NCI-H1436 (cell line): ENCODE measurements at regions not wholly inside any gene's neighbourhood (a gene's known extent, or its start where the extent isn't known, plus 50 kb on each side); places are given as distances from the start of the nearest gene placed in this dataset.

ENCODE experiments used
- DNase-seq: peaks from one replicate; lab custom pipeline; 2025; lab: John Stamatoyannopoulos, UW

DNA sequence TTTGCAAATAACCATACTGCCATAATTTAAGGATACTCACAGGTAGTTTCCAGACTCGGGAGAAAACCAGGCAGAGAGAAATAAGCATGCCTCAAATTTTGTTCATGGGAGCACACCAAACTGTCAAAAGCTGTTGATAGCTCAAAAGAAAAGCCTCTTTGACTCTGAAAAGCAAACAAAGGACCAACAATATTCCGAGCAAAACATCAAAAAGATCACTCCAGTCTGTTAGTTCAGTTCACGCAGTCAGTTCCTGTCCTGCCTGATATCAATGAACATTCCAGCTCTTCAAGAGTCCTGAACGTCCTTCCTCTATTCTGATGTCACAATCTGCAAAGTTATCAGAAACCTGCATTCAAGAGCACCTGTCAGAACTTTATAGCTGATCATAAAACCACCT, 78.7 kb downstream of the RRM2 start:
- DNase-seq: no peak

DNA sequence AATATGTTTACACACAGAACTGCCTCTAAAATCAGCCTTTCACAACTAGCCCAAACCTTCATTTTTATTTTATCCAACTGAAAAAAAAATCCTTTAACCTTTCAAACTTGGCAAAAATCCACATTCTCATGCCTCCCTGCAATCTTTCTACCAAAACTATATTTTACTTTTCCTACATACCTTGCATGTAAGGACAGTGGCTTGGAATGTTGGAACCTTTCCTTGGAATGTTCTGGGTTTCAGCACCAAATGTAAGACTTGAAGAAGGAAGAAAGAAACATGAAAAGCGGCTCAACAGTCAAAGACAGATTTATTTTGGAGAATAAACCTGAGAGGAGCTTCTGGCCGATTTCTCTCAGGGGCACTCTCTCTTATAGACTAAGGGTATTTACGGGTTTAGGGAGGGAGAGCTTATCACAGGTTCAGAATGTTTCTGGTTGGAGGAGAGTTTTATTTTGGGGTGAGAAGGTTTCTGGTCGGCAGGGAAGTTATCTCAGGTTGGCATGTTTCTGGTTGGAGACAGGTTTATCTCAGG, 79.7 kb downstream of the RRM2 start:
- no peak for DNase-seq

DNA sequence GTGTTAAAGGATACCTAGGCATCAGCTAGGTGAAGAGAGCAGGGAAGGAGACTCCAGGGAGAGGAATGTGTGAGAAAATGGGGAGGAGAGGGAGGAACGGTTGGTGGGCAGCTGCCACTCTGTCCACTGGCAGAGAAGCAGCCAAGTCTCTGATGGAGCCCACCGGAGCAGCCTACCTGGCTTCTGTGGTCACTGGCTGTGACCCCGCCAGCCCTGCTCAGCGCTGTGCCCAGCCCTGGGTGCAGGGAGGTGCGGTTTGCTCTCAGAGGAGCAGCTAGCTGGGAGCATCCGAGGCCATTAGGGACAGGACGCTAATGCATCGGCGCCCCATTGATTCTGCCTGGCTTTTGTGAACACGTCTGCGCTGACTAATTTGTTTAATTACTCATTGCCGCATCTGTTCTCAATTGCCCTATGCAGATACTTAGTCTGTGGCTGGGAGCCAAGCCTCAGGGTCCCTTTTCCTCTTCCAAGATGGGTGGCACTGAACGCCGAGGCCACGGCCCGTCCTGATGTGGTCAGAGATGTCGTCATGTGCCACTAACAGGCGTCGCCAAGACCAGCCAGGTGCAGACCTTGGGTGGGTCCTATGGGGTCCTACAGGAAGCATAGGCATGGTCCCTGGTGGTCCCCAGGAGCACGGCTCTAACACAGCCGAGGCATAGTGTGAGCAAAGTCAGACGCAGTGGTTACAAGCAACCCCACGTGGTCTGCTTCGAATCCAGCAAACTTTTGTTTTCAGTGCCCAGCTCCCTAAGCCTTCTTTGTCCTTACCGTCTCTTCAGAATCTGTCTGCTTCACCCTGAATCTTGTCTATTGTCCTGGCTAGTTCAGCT, 82.0 kb downstream of the RRM2 start:
- DNase-seq: peak; percentile 56

DNA sequence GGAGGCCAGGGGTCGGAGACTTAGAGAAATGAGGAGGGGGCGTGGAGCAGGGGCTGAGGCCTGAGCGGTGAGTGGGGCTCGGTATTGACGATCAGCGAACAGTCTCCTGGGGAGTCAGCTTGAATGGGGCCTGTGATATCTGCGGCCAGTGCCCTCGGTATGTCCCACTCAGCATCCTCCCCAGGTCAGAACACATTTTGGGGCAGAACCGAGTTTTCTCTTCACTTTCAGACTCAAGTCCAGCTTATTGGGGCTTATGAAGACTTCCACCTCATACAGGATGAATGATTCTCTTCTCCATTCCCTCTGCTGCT, 82.6 kb downstream of the RRM2 start:
- no peak for DNase-seq

DNA sequence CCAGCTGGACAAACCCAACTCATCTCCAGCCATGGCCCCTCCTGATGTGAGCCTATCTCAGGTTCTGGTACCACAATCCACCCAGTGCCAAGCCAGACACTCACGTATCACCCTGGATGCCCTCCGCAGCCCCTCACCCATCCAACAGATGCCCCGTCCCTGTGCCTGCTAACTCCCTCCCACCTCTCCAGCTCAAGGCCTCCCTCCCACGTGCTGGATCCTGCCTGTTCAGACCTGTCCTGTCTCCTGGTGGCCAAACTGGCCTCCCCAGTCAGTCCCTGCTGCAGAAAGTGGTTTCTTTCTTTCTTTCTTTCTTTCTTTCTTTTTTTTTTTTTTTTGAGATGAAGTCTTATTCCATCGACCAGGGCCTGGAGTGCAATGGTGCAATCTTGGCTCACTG, 86.2 kb downstream of the RRM2 start:
- DNase-seq: no peak

DNA sequence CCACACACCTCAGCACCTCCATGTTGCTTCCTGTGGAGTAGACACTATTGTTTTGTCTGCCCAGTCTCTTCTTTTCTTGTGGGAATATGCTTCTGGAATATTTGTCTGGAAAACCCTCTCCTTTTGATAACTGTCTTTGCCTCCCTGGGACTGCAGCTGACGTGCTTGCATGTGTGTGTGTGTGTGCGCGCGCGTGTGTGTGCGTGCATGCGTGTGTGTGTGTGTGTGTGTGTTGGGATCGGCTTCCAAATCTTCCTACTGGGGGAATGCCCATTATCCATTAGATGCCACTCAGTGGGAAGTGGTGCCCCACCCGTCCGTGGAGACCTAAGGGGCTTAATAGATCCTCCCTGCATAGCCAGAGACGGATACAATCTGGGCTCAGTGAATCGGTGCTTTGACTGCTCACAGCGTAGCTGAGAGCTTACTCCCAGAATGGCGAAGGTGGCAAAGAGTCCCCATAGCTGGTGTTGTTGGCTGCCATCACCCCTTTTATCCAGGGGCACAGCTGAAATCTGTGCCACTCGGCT, 86.9 kb downstream of the RRM2 start:
- DNase-seq: no peak

DNA sequence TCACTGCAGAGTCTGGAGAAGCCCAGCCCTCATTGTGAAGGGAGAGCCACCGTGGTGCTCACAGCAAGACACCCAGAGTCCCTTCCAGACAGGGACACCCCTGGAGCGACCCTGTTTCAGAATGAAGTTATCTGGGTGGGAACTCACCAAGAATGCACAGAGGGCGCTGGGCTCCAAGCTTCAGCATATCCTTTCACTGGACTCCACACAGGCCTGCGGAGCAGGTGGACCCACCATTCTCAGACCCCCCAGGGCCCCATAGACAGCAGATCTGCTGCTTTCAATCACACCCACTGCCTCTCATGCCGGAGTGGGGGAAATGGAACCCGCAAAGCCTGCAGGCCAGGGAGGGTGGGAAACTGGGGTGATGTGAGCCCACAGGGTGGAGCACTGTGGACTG, 87.8 kb downstream of the RRM2 start:
- DNase-seq: no peak

DNA sequence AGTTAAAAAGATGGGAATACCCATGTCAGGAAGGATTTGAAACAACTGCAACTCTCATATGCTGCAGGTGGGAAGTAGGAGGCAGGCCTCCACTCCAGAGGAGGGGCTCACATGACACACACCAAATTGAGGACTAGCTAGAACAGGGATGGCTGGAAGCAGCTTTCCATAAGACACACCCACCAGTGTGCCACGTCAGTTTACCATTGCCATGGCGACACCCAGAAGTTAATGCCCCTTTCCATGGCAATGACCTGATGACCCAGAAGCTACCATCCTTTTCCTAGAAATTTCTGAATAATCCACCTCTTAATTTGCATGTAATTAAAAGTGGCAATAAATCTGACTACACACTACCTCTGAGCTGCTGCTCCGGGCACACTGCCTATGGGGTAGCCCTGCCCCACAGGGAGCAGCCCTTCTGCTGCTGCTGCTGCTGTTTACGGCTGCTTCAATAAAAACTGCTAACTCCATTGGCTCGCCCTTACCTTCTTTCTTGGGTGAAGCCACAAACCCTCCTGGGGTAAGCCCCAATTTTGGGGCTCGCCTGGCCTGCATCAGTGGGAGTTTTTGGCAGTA, 89.4 kb downstream of the RRM2 start:
- no peak for DNase-seq

DNA sequence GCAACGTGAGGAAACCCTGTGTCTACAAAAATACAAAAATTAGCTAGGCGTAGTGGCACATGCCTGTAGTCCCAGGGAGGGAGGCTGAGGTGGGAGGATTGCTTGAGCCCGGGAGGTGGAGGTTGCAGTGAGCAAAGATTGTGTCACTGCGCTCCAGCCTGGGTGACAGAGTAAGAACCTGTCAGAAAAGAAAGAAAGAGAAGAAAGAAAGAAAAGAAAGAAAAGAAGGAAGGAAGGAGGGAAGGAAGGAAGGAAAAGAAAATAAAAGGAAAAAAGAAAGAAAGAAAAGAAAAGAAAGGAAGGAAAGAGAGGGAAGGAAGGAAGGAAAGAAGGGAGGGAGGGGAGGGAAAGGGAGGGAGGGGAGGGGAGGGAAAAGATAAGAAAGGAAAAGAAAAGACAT, 89.9 kb upstream of the HPCAL1 start:
- no peak for DNase-seq

DNA sequence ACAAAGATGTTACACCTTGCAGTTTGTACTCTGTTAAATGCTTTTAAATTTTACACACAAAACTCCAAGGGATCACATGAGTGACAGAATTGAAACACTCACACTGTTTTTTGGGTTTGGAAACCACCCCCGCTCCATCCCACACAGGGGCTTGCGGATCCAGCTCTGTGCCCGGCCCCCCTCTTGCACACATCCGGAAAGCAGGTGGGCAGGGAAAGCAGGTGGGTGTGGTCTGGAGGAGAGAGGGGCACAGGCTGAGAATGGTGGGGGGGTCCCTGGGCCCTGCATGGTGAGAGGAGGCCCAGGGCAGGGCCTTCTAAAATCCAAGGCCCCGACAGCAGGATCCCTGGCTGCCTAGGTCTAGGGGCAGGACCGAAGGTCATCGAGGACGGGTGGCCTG, 88.5 kb upstream of the HPCAL1 start:
- no peak for DNase-seq

DNA sequence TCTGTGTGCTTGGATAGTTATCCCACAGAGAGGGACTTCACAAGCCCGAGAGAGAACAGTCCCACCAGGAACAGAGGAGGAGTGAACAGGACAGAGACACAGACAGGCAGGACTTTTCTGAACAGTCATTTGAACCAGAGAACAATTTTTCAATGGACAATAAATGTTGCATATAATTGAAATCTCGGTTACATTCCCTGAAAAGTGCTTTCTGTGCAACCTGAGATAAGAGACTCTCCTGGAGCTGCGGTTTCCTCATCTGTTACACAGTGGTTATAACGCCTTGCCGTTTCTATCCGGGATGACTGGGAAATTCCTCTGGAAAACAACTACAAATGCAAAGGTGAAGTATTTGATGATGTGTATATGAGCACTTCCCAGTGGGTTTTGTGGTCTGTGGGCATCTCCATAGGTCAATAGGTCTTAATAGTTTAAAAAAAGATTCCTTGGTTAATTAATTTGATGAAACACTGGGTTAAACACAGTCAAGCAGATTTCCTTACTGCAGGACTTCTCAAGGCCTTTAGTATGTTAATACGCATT, 87.2 kb upstream of the HPCAL1 start:
- no peak for DNase-seq

DNA sequence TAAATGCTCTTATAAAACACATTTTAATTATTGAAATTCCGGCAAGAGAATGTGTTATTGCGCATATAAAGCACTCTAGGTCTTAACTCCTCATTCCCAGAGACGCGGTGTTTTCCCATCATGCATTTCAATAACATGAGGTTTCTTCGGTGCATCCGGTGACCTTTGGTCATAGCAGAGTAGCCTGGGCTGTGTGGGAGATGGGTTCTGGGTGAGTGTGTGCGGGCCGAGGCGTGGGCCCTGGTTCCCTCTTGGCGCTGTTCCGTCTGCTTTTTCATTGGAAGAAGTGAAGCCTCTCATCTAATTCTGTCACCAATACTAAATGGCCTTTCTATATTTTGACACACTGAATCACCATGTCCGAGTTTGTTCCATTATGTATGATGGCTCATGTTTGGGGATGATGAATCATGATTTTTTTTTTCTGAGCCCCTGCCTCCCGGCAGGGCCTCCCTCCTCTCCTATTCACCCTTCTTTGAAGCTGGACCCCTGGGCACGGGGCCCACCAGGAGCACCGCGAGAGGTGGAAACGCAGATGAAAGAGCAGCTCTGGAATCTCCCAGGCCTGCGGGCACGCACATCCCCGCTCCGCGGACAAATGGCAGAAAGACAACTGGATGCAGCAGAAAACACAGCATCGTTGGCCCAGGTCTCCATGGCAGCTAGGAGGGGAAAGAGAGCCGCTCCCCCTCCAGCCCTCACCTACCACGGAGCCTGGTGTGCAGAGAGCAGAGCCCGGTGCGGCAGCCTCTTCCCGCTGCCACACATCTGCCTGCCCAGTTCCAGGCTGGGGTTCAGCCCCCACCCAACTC, 85.8 kb upstream of the HPCAL1 start:
- no peak for DNase-seq

DNA sequence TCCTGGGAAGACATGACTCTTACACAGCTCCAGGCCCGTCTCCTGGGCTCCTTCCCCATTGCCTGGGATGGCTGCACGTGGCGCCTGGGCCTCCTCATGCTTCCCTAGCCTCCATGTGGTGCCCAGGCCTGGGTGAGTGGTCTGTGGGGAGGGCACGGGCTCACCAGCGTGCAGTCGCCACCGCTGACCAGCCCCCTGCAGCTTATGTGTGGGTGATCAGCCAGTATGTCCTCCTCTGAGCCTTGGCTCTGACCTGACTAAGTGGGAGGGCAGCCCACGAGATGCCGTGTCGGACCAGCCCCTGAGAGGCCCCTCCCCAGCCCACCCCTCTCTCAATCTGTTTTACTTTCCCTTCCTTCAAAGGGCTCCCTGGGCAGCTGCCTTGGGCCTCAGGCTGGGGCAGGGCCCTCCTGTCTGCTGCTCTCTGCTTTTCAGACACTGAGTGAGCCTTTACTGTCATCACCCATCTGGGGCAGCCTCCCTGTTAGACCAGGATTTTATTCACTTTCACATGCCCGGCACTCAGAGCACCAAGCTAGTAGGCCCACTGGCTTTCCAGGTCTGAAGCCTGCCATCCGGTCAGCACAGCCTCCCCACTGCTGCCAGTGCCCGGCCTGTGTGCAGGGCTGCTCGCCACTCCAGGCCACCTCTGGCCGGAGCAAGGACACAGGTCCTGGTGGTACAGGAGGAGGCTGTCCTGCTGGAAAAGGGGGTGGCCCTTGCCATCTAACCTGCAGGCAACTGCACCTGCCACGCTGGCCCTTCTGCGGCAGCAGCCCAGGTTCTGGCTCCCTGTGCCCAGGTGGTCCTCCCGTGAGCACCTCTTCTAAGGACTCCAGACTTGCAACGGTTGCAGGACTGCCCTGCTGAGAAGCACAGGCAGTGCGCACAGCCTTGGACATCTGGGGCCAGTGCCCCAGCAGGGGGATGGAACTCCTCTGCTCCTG, 84.9 kb upstream of the HPCAL1 start:
- no peak for DNase-seq

DNA sequence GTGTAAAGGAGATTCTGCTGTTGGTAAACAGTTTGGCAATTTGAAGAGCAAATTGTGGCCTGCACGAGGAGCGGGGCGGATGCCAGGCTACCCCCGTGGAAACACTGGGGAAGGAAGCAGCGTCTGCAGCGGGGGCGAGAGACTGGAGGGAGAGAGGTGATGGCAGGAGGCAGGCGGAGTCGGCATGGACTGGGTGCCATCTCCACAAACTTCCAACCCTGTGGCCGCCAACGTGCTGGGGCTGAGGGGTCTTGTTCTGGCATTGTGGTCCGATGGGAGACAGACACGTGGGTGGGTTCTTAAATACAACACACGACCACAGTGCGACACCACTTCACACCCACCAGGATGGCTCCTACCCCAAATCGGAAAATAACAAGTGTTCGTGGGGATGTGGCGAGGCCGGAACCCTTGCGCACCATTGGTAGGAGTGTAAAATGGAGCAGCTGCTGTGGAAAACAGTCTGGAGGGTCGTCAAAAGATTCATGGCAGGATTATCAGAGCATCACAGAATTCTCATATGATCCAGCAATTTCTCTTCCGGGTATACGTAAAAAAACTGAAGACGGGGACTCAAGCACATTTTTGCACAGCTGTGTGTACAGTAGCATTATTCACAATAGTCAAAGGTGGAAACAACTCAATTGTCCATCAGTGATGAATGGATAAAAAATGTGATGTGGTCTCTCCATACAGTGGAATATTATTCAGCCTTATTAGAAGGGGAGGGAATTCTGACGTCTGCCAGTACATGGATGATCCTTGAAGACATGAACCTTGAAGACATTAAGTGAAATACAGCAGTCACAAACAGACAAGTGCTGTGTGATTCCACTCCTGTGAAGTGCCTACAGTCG, 82.4 kb upstream of the HPCAL1 start:
- no peak for DNase-seq

DNA sequence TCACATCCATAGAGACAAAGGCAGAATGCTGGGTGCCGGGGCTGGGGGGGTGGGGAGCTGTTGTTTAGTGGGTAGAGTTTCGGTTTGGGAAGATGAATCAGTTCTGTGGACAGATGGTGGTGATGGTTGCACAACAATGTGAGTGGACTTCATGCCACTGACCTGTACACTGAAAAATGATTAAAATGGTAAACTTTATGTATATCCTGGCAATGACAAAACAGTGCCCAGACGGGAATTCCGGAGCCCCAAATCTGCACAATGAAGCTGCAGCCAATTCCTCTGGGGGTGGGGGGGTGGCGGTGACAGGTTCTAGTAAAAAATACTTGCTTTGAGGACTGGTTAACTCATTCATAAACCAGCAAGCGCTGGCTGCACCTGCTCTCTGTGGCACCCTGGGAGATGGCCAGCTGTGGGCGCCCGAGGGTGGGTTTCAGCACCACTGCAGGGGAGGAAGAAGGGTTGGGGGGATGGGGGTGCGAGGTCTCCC, 81.8 kb upstream of the HPCAL1 start:
- DNase-seq: peak; percentile 26

DNA sequence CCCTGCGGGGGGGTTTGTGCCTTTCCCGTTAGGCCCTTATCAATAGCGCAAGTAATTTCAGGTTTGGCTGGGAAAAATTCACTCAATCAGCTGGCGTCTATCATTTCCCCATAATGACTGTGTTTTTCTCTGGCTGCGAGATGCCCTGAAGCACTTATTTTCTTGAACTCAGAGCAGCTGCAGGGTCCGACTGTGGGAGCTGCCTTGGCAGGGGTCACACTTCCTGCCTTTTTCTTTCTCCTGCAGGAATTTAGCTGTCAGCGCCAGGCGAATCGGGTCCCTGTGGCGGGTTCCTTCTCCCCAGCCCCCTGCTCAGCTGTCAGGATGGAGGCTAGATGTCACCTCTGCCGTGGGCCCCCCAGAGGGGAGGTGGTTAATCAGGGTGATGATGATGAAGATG, 81.3 kb upstream of the HPCAL1 start:
- no peak for DNase-seq

DNA sequence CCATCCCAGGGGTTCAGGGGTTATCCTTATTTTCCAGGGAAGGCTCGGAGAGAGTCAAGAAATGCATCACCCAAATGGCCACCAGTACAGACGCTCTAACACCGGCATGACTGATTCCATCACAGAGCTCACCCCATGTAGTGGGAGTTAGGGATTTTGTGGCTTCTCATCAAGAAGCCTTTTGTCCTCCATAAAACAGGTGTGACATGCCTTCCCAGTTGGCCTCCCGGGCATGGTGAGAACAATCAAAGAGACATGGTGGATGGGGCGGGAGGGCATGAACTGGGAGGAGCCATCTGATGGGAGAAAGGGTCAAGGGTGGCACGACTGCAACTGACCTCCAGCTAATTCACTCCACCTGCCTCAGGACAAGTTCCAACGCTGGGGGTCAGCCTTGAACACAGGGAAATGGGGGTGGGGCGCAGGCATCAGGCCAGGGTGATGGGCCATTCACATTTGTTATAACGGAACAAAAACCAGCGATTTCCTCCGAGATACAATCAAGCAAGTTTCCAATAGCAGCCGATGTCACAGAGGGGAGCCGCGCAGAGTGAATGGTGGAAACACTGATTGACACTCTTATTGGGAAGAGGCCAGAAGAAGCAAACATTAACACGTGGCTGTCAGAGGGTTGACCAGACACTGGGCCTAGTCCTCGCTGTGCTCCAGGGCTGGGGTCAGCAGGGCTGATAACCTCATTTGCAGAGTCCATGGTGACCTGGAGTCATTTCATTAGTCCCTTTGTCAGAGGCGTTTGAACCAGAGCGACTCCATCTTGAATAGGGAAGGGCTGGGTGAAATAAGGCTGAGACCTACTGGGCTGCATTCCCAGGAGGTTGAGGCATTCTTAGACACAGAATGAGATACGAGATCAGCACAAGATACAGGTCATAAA, 80.5 kb upstream of the HPCAL1 start:
- DNase-seq: no peak

DNA sequence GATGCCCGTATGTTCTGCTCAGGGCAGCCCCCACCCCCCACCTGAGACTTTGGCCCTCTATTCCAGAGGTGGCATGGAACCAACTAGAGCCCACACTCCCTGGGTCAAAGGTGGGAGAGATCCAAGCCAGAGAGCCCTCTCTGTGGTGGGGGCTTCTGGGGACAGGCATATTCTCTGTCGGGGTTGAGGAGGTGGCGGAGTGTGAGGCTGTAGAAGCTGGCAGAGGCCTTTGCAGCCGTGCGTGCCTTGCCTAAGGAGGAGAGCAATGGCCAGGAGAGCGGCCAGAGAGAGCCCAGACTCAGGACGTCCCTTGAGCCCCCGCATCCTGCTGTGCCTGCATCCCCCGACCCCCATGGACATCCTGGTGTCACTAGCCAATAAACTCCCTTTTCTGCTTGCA, 79.2 kb upstream of the HPCAL1 start:
- DNase-seq: no peak
